H1 (cell line): ENCODE measurements at regions not wholly inside any gene's neighbourhood (a gene's known extent, or its start where the extent isn't known, plus 50 kb on each side); places are given as distances from the start of the nearest gene placed in this dataset.

Experiments used
- CTCF ChIA-PET: fragments of 300-600 bp; sonication (Branson Sonifier 250); formaldehyde crosslinking; loops from one replicate; lab custom pipeline; 2021; ENCODE audit not compliant: partially characterized antibody; lab: Charles Lee
- POLR2A ChIA-PET: fragments of 300-600 bp; sonication (Branson Sonifier 250); formaldehyde crosslinking; loops from one replicate; lab custom pipeline; 2021; ENCODE audit warnings: inconsistent platforms; ENCODE audit not compliant: partially characterized antibody; lab: Charles Lee
- DNase-seq, 2 experiments: peaks; one replicate each; pipeline versions ENCODE4 v3.0.0 to v3.0.0-alpha.2; 2010 to 2022; ENCODE audit warnings: low spot score in 2 of 2, low read depth in 1 of 2, mixed read lengths in 1 of 2
- FAIRE-seq: peaks from 2 replicates; lab custom pipeline; 2011; peaks lifted over from hg19 to GRCh38; lab: Jason Lieb, UNC
- H2AFZ ChIP-seq: 2 replicates; pipeline ENCODE4 v1.8.1; 2012; ENCODE audit warnings: low read length, inconsistent platforms
- H2AK5ac ChIP-seq: 2 replicates; pipeline ENCODE4 v1.6.1; 2013; ENCODE audit warnings: low read depth, low read length
- H2BK120ac ChIP-seq: replicated peaks from 2 replicates; pipeline ENCODE3; 2013; ENCODE audit warnings: low read depth, low read length, inconsistent platforms
- H2BK12ac ChIP-seq: 2 replicates; pipeline ENCODE4 v1.6.1; 2013; ENCODE audit warnings: low read depth, low read length
- H2BK15ac ChIP-seq: 2 replicates; pipeline ENCODE4 v1.6.1; 2013; ENCODE audit warnings: low read length
- H2BK20ac ChIP-seq: 2 replicates; pipeline ENCODE4 v1.6.1; 2013; ENCODE audit warnings: low read length
- H2BK5ac ChIP-seq: 2 replicates; pipeline ENCODE4 v1.6.1; 2013; ENCODE audit warnings: low read depth, low read length
- H3K14ac ChIP-seq: 2 replicates; pipeline ENCODE4 v1.6.1; 2013; ENCODE audit warnings: inconsistent platforms; ENCODE audit not compliant: insufficient read length
- H3K18ac ChIP-seq: 2 replicates; pipeline ENCODE4 v1.6.1; 2013; ENCODE audit warnings: low read length; ENCODE audit errors: extremely low read depth
- H3K23ac ChIP-seq: 2 replicates; pipeline ENCODE4 v1.6.1; 2013; ENCODE audit warnings: inconsistent platforms; ENCODE audit not compliant: insufficient read length
- H3K23me2 ChIP-seq: 2 replicates; pipeline ENCODE4 v1.6.1; 2013; ENCODE audit warnings: low read depth, low read length
- H3K27ac ChIP-seq: 2 replicates; pipeline ENCODE4 v1.6.1; 2011; ENCODE audit warnings: low read depth, low read length, inconsistent platforms
- H3K27me3 ChIP-seq, 4 experiments: replicated peaks in 1 of 4; 1 replicate in 1 of 4; 2 replicates in 3 of 4; pipeline versions ENCODE4 v1.6.1 to v1.8.1; 2011 to 2013; ENCODE audit warnings: low read length in 3 of 4, mild to moderate bottlenecking in 3 of 4, inconsistent platforms in 2 of 4, mixed read lengths in 2 of 4, moderate library complexity in 1 of 4; ENCODE audit not compliant: control insufficient read depth in 3 of 4, insufficient read depth in 3 of 4; ENCODE audit errors: extremely low read depth in 1 of 4
- H3K36me3 ChIP-seq, 4 experiments: 2 replicates each; pipeline versions ENCODE4 v1.6.1 to v1.8.1; 2011 to 2013; ENCODE audit warnings: mild to moderate bottlenecking in 4 of 4, low read length in 3 of 4, moderate library complexity in 2 of 4, control low read depth in 1 of 4, inconsistent platforms in 1 of 4; ENCODE audit not compliant: insufficient read depth in 4 of 4, control insufficient read depth in 2 of 4
- H3K4ac ChIP-seq: replicated peaks from 2 replicates; pipeline ENCODE3; 2013; ENCODE audit warnings: low read length, low read depth, mixed read lengths, inconsistent platforms; ENCODE audit not compliant: insufficient read length
- H3K4me1 ChIP-seq, 4 experiments: replicated peaks in 1 of 4; 1 replicate in 1 of 4; 2 replicates in 3 of 4; pipeline versions ENCODE4 v1.6.1 to v1.8.1; 2011 to 2013; ENCODE audit warnings: low read length in 3 of 4, inconsistent platforms in 2 of 4, mixed read lengths in 1 of 4; ENCODE audit not compliant: insufficient read depth in 4 of 4, control insufficient read depth in 3 of 4
- H3K4me2 ChIP-seq, 2 experiments: 2 replicates each; pipeline versions ENCODE4 v1.6.1 to v1.8.1; 2011 to 2013; ENCODE audit warnings: low read depth in 2 of 2, low read length in 2 of 2, control low read depth in 1 of 2, inconsistent platforms in 1 of 2, mild to moderate bottlenecking in 1 of 2; ENCODE audit not compliant: insufficient read depth in 1 of 2
- H3K4me3 ChIP-seq, 4 experiments: fragments of 200-600, 300-600 bp in 1 of 4; sonication (generic), shearing (Covaris generic), sonication (Bioruptor Twin) in 1 of 4; 2 replicates each; pipeline versions ENCODE4 v1.5.1 to v1.8.1; 2011 to 2016; ENCODE audit warnings: low read length in 4 of 4, low read depth in 3 of 4, control low read depth in 2 of 4, inconsistent platforms in 2 of 4, mild to moderate bottlenecking in 2 of 4, mixed read lengths in 1 of 4, moderate library complexity in 1 of 4; ENCODE audit not compliant: insufficient read depth in 2 of 4; ENCODE audit errors: extremely low read depth in 1 of 4
- H3K56ac ChIP-seq: replicated peaks from 2 replicates; pipeline ENCODE3; 2013; ENCODE audit warnings: low read depth, mild to moderate bottlenecking, mixed read lengths, low read length, inconsistent platforms; ENCODE audit not compliant: insufficient read length
- H3K79me1 ChIP-seq: 2 replicates; pipeline ENCODE4 v1.6.1; 2013; ENCODE audit warnings: low read depth, low read length, control low read depth
- H3K79me2 ChIP-seq, 2 experiments: 2 replicates each; pipeline versions ENCODE4 v1.6.1 to v1.8.1; 2012 to 2013; ENCODE audit warnings: low read length in 2 of 2, mild to moderate bottlenecking in 2 of 2, inconsistent platforms in 1 of 2; ENCODE audit not compliant: insufficient read depth in 2 of 2, control insufficient read depth in 1 of 2
- H3K9ac ChIP-seq, 4 experiments: replicated peaks in 1 of 4; 1 replicate in 1 of 4; 2 replicates in 3 of 4; pipeline versions ENCODE4 v1.6.1 to v1.8.1; 2011 to 2013; ENCODE audit warnings: low read depth in 3 of 4, low read length in 3 of 4, control low read depth in 2 of 4, mild to moderate bottlenecking in 2 of 4, moderate library complexity in 2 of 4, inconsistent platforms in 1 of 4; ENCODE audit errors: extremely low read depth in 1 of 4
- H3K9me3 ChIP-seq, 2 experiments: 2 replicates each; pipeline versions ENCODE4 v1.6.1 to v1.8.1; 2012 to 2013; ENCODE audit warnings: mild to moderate bottlenecking in 2 of 2, moderate library complexity in 2 of 2, control low read depth in 1 of 2, inconsistent platforms in 1 of 2, low read depth in 1 of 2, low read length in 1 of 2, mixed read lengths in 1 of 2; ENCODE audit not compliant: insufficient read depth in 2 of 2
- H4K20me1 ChIP-seq, 2 experiments: replicated peaks in 1 of 2; 2 replicates each; pipeline versions ENCODE3 to v1.8.1; 2011 to 2013; ENCODE audit warnings: inconsistent platforms in 2 of 2, low read length in 2 of 2, mild to moderate bottlenecking in 1 of 2; ENCODE audit not compliant: insufficient read depth in 2 of 2, control insufficient read depth in 1 of 2
- H4K5ac ChIP-seq: 2 replicates; pipeline ENCODE4 v1.6.1; 2013; ENCODE audit warnings: low read length, low read depth, mixed read lengths, inconsistent platforms; ENCODE audit not compliant: insufficient read length
- H4K8ac ChIP-seq: 2 replicates; pipeline ENCODE4 v1.8.0; 2013; ENCODE audit warnings: mild to moderate bottlenecking, moderate library complexity, low read length, inconsistent platforms; ENCODE audit not compliant: insufficient read depth; ENCODE audit errors: extremely low read depth
- H4K91ac ChIP-seq: replicated peaks from 2 replicates; pipeline ENCODE3; 2013; ENCODE audit warnings: low read length, mixed read lengths, inconsistent platforms; ENCODE audit not compliant: insufficient read length
- CTCF ChIP-seq, 3 experiments: IDR thresholded peaks; 1 replicate in 2 of 3; 2 replicates in 1 of 3; pipeline versions ENCODE4 v1.5.1 to v1.6.1; 2011; ENCODE audit warnings: low read length in 3 of 3, mild to moderate bottlenecking in 3 of 3, inconsistent platforms in 2 of 3, low read depth in 1 of 3, moderate library complexity in 1 of 3; ENCODE audit not compliant: insufficient read depth in 1 of 3; ENCODE audit errors: control extremely low read depth in 1 of 3
- FOSL1 ChIP-seq: IDR thresholded peaks from 2 replicates; pipeline ENCODE4 v1.6.1; 2011; ENCODE audit warnings: mild to moderate bottlenecking, low read depth, low read length, moderate library complexity; ENCODE audit not compliant: insufficient read depth
- KDM4A ChIP-seq: IDR thresholded peaks from one replicate; pipeline ENCODE4 v1.7.1; 2012; ENCODE audit warnings: low read depth, mild to moderate bottlenecking, moderate library complexity, low read length, inconsistent platforms; ENCODE audit not compliant: severe bottlenecking
- POLR2AphosphoS5 ChIP-seq: IDR thresholded peaks from 2 replicates; pipeline ENCODE4 v1.6.1; 2011; ENCODE audit warnings: low read depth, low read length
- RAD21 ChIP-seq, 2 experiments: IDR thresholded peaks in 1 of 2; conservative IDR thresholded peaks in 1 of 2; 2 replicates each; pipeline ENCODE4 v1.6.1; 2011; ENCODE audit warnings: low read depth in 2 of 2, low read length in 2 of 2, improper control_type of control experiment in 1 of 2, inconsistent platforms in 1 of 2, mild to moderate bottlenecking in 1 of 2, moderate library complexity in 1 of 2
- SIN3A ChIP-seq, 2 experiments: IDR thresholded peaks in 1 of 2; conservative IDR thresholded peaks in 1 of 2; 2 replicates each; pipeline ENCODE4 v1.6.1; 2011 to 2012; ENCODE audit warnings: low read length in 2 of 2, improper control_type of control experiment in 1 of 2, low read depth in 1 of 2, mild to moderate bottlenecking in 1 of 2
- SIRT6 ChIP-seq: IDR thresholded peaks from one replicate; pipeline ENCODE4 v1.7.1; 2012; ENCODE audit warnings: low read length, inconsistent platforms
- TAF7 ChIP-seq: optimal IDR thresholded peaks from 2 replicates; pipeline ENCODE3; 2011; ENCODE audit warnings: low read depth, mild to moderate bottlenecking, inconsistent platforms, low read length, moderate library complexity, borderline replicate concordance
- ZNF274 ChIP-seq: IDR thresholded peaks from 2 replicates; pipeline ENCODE4 v1.7.0; 2012; ENCODE audit warnings: low read length, borderline replicate concordance; ENCODE audit errors: extremely low read depth
- whole genome bisulfite sequencing, 2 experiments: shearing (Covaris generic) in 1 of 2; methylation state at CpG; one replicate each; pipeline versions ENCODE4 v1.1.6 to v1.1.7; 2013 to 2015; ENCODE audit warnings: low lambda C conversion rate in 2 of 2, mixed read lengths in 2 of 2, inconsistent platforms in 1 of 2, low coverage in 1 of 2, missing lambda C conversion rate in 1 of 2; ENCODE audit not compliant: insufficient replicate concordance in 2 of 2, insufficient coverage in 1 of 2, insufficient read length in 1 of 2; ENCODE audit errors: extremely low coverage in 1 of 2, missing lambda C conversion rate in 1 of 2; 5-methylcytosine and 5-hydroxymethylcytosine counted together

- H2AFZ ChIP-seq = no peak overlapping the region; the same call in 1 of the 2 replicates
- ChIA-PET POLR2A (no interaction called here), CTCF (interaction anchor here (1.3 to 5.8 kb wide), 2 partner anchors 12 to 129 kb away, joined by 3 to 35 read pairs; no protein-coding TSS in a partner anchor)
- H3K23me2 ChIP-seq = no peaks in the 10 kb centered on the region
- no peak overlapping the region for H3K56ac ChIP-seq
- no peaks in the 10 kb centered on the region for H4K20me1 ChIP-seq
- H2BK15ac ChIP-seq = no peak overlapping the region
- H3K23ac ChIP-seq = no peak overlapping the region
- H4K91ac ChIP-seq = no peak overlapping the region
- H2AK5ac ChIP-seq = no peak overlapping the region
- no peak overlapping the region for H2BK5ac ChIP-seq
- H3K79me1 ChIP-seq = no peaks in the 10 kb centered on the region
- WGBS, 2 experiments = 89% methylated on average over 7 of the region's 7 CpGs; no CpG with 5 or more reads in 1 of the 2 experiments
- H3K4me1 ChIP-seq = peaks cover 0 to 11% (median 6%) of the 10 kb centered on the region in 4 experiments; a peak in 5 of 7 replicates
- H3K27me3 ChIP-seq = 0 out of 7 replicates have a peak, but pooled peaks cover 0 to 2% (median 0%) of the 10 kb centered on the region in 4 experiments
- H3K18ac ChIP-seq = no peak overlapping the region
- H3K9me3 ChIP-seq = peaks cover 12 to 15% of the 10 kb centered on the region in 2 experiments
- H3K36me3 ChIP-seq = no peaks in the 10 kb centered on the region
- no peak overlapping the region for H3K14ac ChIP-seq
- H3K4me2 ChIP-seq = no peak overlapping the region
- no peak overlapping the region for H3K4me3 ChIP-seq
- no peak for TF ChIP-seq CTCF (IDR thresholded peaks at IDR 0.05; ENCODE audit: control extremely low read depth in 1 of 3, insufficient read depth in 1 of 3, low read depth in 1 of 3, low read length in 3 of 3)
- TF ChIP-seq KDM4A = no peak
- no peak for TF ChIP-seq ZNF274
- TF ChIP-seq SIRT6 = no peak
- TF ChIP-seq SIN3A (conservative IDR thresholded peaks at IDR 0.05 in 1 of 2, IDR thresholded peaks at IDR 0.05 in 1 of 2; ENCODE audit: low read depth in 1 of 2, low read length in 2 of 2) = no peak
- no peak for TF ChIP-seq POLR2AphosphoS5
- TF ChIP-seq FOSL1 = no peak
- no peak for TF ChIP-seq RAD21 (IDR thresholded peaks at IDR 0.05 in 1 of 2, conservative IDR thresholded peaks at IDR 0.05 in 1 of 2; ENCODE audit: low read depth in 2 of 2, low read length in 2 of 2)
- TF ChIP-seq TAF7 = no peak
- no peak for DNase-seq
- no peak overlapping the region for H2BK20ac ChIP-seq
- H2BK120ac ChIP-seq = no peak overlapping the region
- H3K79me2 ChIP-seq = no peaks in the 10 kb centered on the region
- no peak overlapping the region for H3K9ac ChIP-seq
- H3K27ac ChIP-seq = no peak overlapping the region
- no peak overlapping the region for H4K8ac ChIP-seq
- no peak overlapping the region for H3K4ac ChIP-seq
- H4K5ac ChIP-seq = no peak overlapping the region
- no peak for FAIRE-seq
- no peak overlapping the region for H2BK12ac ChIP-seq
Measured at GRCh38 chr19:29001141-29001581, 211.8 kb downstream of the UQCRFS1 start.
